GM12878 (cell line): ENCODE measurements at regions not wholly inside any gene's neighbourhood (a gene's known extent, or its start where the extent isn't known, plus 50 kb on each side); places are given as distances from the start of the nearest gene placed in this dataset.

ENCODE experiments used
- ATAC-seq: fragments of 200-7000 bp; cut with Tn5 transposase; 3 replicates; pipeline ENCODE4 v1.9.1; 2020; ENCODE audit warnings: mild to moderate bottlenecking, moderate library complexity
- BruUV-seq: library from RNA; stranded (reverse); fragments of 400-500 nt; replicated peaks from 2 replicates; lab custom pipeline; 2021; lab: Mats Ljungman, UMichigan
- CTCF ChIA-PET: fragments of 300-600 bp; sonication (Branson Sonifier 250); formaldehyde crosslinking; extraction: SDS; loops from one replicate; lab custom pipeline; 2021; ENCODE audit warnings: inconsistent platforms; lab: Yijun Ruan, JAX
- POLR2A ChIA-PET: fragments of 350-600 bp; formaldehyde crosslinking; extraction: SDS; loops from one replicate; lab custom pipeline; 2021; ENCODE audit warnings: inconsistent platforms; lab: Charles Lee
- RAD21 ChIA-PET: fragments of 300-600 bp; sonication (Branson Sonifier 250); formaldehyde crosslinking; loops from one replicate; lab custom pipeline; 2023; ENCODE audit warnings: antibody characterized with exemption; ENCODE audit not compliant: unreplicated experiment; lab: Charles Lee
- SMC1A ChIA-PET: fragments of 300-600 bp; sonication (Branson Sonifier 250); formaldehyde crosslinking; loops from one replicate; lab custom pipeline; 2023; ENCODE audit not compliant: unreplicated experiment, uncharacterized antibody; lab: Charles Lee
- DNase-seq: peaks from one replicate; pipeline ENCODE4 v3.0.0-alpha.2; 2011; ENCODE audit warnings: low read depth, low spot score
- FAIRE-seq: peaks from 3 replicates; lab custom pipeline; 2011; peaks lifted over from hg19 to GRCh38; lab: Jason Lieb, UNC
- H2AFZ ChIP-seq: 2 replicates; pipeline ENCODE4 v1.6.0; 2011; ENCODE audit warnings: low read depth, low read length, control low read depth; ENCODE audit not compliant: control insufficient read depth
- H3K27ac ChIP-seq: 2 replicates; pipeline ENCODE4 v1.5.1; 2011; ENCODE audit warnings: control low read depth; ENCODE audit not compliant: control insufficient read depth, insufficient read depth
- H3K27me3 ChIP-seq, 2 experiments: replicated peaks in 1 of 2; 2 replicates each; pipeline versions ENCODE4 v1.6.0 to v1.6.1; 2011; ENCODE audit warnings: low read length in 1 of 2; ENCODE audit not compliant: control insufficient read depth in 2 of 2, insufficient read depth in 2 of 2
- H3K36me3 ChIP-seq, 2 experiments: 2 replicates each; pipeline ENCODE4 v1.5.1; 2011; ENCODE audit warnings: low read length in 1 of 2; ENCODE audit not compliant: control insufficient read depth in 2 of 2, insufficient read depth in 2 of 2
- H3K4me1 ChIP-seq: 2 replicates; pipeline ENCODE4 v1.6.1; 2011; ENCODE audit warnings: mild to moderate bottlenecking, low read length, moderate library complexity, mixed read lengths; ENCODE audit not compliant: control insufficient read depth, insufficient read depth
- H3K4me2 ChIP-seq: 2 replicates; pipeline ENCODE4 v1.6.0; 2011; ENCODE audit warnings: control low read depth; ENCODE audit not compliant: control insufficient read depth, insufficient read depth
- H3K4me3 ChIP-seq: fragments of 200-600 bp; sonication (generic); 2 replicates; pipeline ENCODE4 v1.5.1; 2016
- H3K79me2 ChIP-seq: 2 replicates; pipeline ENCODE4 v1.6.0; 2011; ENCODE audit warnings: low read length; ENCODE audit not compliant: control insufficient read depth, insufficient read depth
- H3K9ac ChIP-seq: 2 replicates; pipeline ENCODE4 v1.8.0; 2011; ENCODE audit warnings: low read length, control low read depth, mixed read lengths; ENCODE audit not compliant: control insufficient read depth, insufficient read depth
- H3K9me3 ChIP-seq: replicated peaks from 3 replicates; pipeline ENCODE4 v1.5.1; 2011; ENCODE audit warnings: mild to moderate bottlenecking, low read length; ENCODE audit not compliant: control insufficient read depth, insufficient read depth
- H4K20me1 ChIP-seq: 2 replicates; pipeline ENCODE4 v1.6.0; 2011; ENCODE audit not compliant: control insufficient read depth, insufficient read depth
- EED ChIP-seq: sonication (generic); IDR thresholded peaks from 2 replicates; pipeline ENCODE4 v1.6.1; 2016; ENCODE audit warnings: antibody characterized with exemption, low read depth
- IKZF2 ChIP-seq, 2 experiments: fragments of 450-650 bp; IDR thresholded peaks; 2 replicates each; pipeline ENCODE4 v1.6.1; 2017; ENCODE audit warnings: mild to moderate bottlenecking in 2 of 2, moderate library complexity in 2 of 2
- MYB ChIP-seq: fragments of 150-350 bp; IDR thresholded peaks from 2 replicates; pipeline ENCODE4 v1.6.1; 2014; ENCODE audit warnings: mild to moderate bottlenecking, low read depth, low read length, borderline replicate concordance
- TARDBP ChIP-seq: IDR thresholded peaks from 2 replicates; pipeline ENCODE4 v1.6.1; 2016; ENCODE audit warnings: borderline replicate concordance
- ZNF622 ChIP-seq: fragments of 450-650 bp; IDR thresholded peaks from 2 replicates; pipeline ENCODE4 v1.6.1; 2017; ENCODE audit warnings: mild to moderate bottlenecking, inconsistent platforms
- WGBS: methylation state at CpG from one replicate; pipeline ENCODE4 v1.1.6; 2016; ENCODE audit warnings: low lambda C conversion rate; ENCODE audit not compliant: insufficient replicate concordance, insufficient coverage; ENCODE audit errors: missing lambda C conversion rate; 5-methylcytosine and 5-hydroxymethylcytosine counted together
- in situ Hi-C: fragments of 300-500 bp; cut with MboI; formaldehyde crosslinking; loops from 9 replicates; pipeline ENCODE4 v1.14.3; 2018; ENCODE audit warnings: mixed read lengths
- intact Hi-C: fragments of 100-400 bp; cut with micrococcal nuclease; formaldehyde crosslinking; loops from one replicate; pipeline ENCODE4 v1.14.2; 2022; ENCODE audit not compliant: unreplicated experiment
- TF ChIP-seq, protein P1 (sequence below): fragments of 450-650 bp; formaldehyde crosslinking; IDR thresholded peaks from 2 replicates; pipeline ENCODE4 v1.5.0; 2022; ENCODE audit warnings: mild to moderate bottlenecking, missing genetic modification characterization
- TF ChIP-seq, protein P2 (sequence below): fragments of 450-650 bp; IDR thresholded peaks from 2 replicates; pipeline ENCODE4 v1.6.1; 2016; ENCODE audit warnings: mild to moderate bottlenecking

- DNase-seq (no peak), FAIRE-seq (no peak), ATAC-seq (no peak)
- Histone ChIP-seq H3K27me3 (no peaks in the 10 kb centered on the region), H3K36me3 (no peaks in the 10 kb centered on the region), H3K4me2 (no peak overlapping the region), H3K4me1 (no peaks in the 10 kb centered on the region), H3K79me2 (no peaks in the 10 kb centered on the region), H3K9me3 (no peaks in the 10 kb centered on the region), H3K27ac (no peak overlapping the region), H3K4me3 (no peak overlapping the region), H4K20me1 (no peaks in the 10 kb centered on the region), H2AFZ (no peak overlapping the region), H3K9ac (no peak overlapping the region)
- 5% methylated on average over 1 of the region's 1 CpG for whole genome bisulfite sequencing
- intact Hi-C loops (no loop called here), in situ Hi-C loops (no loop called here)
- RAD21 ChIA-PET: no interaction called here
- POLR2A ChIA-PET: no interaction called here
- CTCF ChIA-PET: no interaction called here
- SMC1A ChIA-PET: no interaction called here
- BruUV-seq: no TSS peak
- TF ChIP-seq ZNF622: no peak
- TF ChIP-seq, protein P1, sequence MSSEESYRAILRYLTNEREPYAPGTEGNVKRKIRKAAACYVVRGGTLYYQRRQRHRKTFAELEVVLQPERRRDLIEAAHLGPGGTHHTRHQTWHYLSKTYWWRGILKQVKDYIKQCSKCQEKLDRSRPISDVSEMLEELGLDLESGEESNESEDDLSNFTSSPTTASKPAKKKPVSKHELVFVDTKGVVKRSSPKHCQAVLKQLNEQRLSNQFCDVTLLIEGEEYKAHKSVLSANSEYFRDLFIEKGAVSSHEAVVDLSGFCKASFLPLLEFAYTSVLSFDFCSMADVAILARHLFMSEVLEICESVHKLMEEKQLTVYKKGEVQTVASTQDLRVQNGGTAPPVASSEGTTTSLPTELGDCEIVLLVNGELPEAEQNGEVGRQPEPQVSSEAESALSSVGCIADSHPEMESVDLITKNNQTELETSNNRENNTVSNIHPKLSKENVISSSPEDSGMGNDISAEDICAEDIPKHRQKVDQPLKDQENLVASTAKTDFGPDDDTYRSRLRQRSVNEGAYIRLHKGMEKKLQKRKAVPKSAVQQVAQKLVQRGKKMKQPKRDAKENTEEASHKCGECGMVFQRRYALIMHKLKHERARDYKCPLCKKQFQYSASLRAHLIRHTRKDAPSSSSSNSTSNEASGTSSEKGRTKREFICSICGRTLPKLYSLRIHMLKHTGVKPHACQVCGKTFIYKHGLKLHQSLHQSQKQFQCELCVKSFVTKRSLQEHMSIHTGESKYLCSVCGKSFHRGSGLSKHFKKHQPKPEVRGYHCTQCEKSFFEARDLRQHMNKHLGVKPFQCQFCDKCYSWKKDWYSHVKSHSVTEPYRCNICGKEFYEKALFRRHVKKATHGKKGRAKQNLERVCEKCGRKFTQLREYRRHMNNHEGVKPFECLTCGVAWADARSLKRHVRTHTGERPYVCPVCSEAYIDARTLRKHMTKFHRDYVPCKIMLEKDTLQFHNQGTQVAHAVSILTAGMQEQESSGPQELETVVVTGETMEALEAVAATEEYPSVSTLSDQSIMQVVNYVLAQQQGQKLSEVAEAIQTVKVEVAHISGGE (CRISPR knock-in tag): no peak
- no peak for TF ChIP-seq EED
- TF ChIP-seq, protein P2, sequence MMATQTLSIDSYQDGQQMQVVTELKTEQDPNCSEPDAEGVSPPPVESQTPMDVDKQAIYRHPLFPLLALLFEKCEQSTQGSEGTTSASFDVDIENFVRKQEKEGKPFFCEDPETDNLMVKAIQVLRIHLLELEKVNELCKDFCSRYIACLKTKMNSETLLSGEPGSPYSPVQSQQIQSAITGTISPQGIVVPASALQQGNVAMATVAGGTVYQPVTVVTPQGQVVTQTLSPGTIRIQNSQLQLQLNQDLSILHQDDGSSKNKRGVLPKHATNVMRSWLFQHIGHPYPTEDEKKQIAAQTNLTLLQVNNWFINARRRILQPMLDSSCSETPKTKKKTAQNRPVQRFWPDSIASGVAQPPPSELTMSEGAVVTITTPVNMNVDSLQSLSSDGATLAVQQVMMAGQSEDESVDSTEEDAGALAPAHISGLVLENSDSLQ: no peak
- TF ChIP-seq MYB: no peak
- no peak for TF ChIP-seq TARDBP
- no peak for TF ChIP-seq IKZF2 (IDR thresholded peaks at IDR 0.05)
- TF ChIP-seq, all 136 proteins: peak for 0
These were observed 626.5 kb upstream of the NRSN1 start for GRCh38 chr6:23499549-23499948.
